NCI-H2196 (cell line): ENCODE measurements at regions not wholly inside any gene's neighbourhood (a gene's known extent, or its start where the extent isn't known, plus 50 kb on each side); places are given as distances from the start of the nearest gene placed in this dataset.
A peak's percentile ranks its signal among the peaks of the same experiment; 100 is the strongest.

Source experiments
- DNase-seq: peaks from one replicate; lab custom pipeline; 2025; ENCODE audit not compliant: unreplicated experiment; lab: John Stamatoyannopoulos, UW

DNA sequence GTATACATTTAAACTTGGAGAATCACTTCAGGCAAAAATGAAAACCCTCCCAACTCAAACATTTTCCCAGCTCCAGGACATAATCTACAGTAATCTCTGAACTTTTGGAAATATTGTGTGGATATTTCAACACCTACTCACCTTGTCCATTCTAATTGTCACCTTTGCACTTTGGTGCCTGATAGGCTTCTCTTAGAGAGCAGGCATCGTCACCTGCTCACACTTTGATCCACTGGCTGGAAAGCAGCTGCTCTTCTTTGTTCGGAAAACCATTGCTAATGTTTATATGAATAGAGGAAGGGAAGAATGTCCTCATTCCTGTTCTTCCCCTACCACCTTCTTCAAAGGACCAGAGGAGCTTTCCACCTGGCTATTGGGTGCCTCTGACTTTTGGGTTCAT lies 411.2 kb downstream of the FGF9 start:
- DNase-seq = peak; percentile 25

DNA sequence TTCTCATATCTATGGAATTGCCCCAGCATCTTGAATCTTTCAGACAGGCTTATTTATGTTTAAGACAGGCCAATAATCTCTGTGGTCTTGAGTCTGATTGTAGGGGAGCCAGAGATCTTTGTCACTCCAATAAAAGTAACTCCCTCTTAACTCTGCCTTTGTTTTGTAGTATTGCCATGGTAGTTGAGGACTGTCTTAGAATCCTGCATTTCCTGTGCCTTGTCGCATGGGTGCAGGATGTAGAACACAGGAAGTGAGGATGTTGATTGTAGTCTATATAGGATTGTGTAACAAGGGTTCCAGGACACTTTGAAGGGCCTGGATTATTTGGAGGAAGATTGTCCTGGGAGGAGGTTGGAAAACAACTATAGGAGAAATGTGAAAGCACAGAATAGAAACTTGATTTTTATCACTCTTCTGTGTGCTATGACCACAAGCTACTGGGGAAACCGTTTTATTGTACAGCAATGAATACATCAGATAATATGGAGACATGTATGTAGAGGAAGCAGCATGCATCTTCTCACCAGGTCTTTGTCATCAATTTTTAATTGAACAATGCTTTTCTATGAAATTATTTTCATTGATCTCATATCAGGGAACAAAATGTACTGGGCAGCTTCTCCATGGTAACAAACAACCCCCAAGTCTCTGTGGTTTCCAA lies 411.7 kb downstream of the FGF9 start:
- no peak for DNase-seq

DNA sequence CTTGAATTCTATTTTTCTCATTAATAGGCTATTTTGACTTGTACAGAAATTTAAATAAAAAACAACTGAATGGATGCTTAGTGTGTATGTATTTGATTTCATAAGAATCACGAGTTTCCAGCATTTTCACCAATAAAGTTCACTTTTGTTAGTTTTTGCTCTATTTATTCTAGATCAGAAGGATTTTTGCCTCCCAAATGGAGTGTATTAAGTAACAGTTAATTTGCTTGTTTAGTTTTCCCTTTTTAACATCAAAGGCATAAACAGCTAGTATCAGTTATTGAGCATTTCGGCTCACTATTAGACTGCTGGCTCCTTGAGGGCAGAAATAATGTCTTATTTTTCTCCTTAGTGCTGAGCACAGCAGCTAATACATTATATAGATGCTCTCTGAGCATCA lies 414.1 kb downstream of the FGF9 start:
- DNase-seq = no peak

DNA sequence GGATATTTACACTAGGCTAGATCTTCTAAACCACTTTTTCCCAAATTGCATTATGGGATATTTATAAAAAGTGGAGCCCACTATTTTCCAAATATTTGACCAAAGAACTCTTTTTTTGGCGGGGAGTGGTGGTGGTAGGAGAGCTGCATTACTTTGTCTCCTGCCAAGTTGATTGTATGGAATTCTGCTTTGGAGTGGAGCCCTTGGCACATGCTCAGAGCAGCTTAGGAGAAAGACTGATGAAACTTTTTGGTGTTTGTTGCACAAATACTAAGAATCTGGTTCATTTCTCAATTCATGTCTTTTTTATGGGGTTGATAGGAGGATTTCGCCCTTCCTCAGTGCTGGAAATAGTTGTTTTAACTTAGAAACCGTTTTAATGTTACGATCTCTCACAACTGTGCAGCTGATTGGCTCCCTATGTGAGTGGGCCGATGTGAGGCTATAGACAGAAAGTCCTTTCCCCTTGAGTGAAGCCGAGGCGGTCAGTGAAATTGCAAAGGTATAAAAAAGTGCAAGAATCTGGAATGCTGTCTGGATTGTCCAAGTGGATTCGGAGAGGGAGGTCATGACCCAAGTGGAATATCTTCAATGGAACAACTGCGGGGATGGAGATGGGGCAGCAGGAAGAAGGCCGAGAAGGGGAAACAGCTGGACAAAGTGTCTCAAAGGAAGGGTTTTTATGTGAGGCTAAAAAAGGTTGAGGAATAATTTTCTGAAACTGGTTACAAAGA lies 415.9 kb downstream of the FGF9 start:
- DNase-seq = no peak

DNA sequence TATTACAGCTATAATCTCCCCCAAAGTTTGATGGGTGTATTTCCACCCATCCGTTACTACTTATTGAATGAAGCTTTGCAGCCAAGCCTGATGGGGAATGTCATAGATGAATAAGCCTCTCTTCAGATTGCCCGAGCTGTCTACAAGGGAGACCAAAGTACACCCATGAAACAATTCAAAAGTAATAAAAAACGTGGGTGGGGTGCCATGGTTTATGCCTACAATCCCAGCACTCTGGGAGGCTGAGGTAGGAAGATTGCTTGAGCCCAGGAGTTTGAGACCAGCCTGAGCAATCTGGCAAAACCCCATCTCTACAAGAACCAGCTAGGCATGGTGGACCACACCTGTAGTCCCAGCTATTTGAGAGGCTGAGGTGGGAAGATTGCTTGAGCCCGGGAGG lies 419.2 kb downstream of the FGF9 start:
- DNase-seq = no peak

DNA sequence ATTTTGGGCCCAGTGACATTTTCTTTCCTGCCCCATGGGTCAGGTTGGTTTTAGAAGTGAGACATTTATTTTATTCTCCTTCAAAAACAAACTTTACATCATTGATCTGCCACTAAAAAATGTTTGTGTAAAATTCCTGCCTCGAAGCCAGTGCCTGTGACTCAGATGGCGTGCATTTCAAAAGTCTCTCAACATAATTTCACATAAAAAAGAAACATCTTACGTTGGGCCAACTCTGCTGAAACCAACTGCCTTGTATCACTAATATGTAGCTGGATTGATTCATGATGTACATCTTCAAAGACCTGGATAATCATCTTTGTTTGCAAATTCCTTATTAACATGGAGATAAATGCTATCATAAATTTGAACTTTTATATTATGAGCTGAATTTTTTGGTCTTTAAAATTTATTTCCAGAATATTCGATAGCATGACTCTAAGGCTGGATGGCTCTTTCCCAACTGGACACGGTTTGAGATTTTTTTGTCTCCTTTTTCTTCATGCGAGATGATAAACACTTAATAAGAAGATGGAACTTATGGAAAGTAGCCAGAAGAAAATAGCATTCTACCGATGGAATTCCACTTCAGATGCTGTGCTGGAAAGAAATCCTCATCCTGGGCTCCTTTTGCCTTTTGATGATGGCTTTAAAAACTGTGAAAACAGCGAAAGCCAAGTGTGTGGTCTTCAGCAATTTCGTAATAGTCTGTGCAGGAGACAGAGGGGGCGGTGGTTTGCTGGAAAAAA lies 420.5 kb downstream of the FGF9 start:
- DNase-seq = no peak

DNA sequence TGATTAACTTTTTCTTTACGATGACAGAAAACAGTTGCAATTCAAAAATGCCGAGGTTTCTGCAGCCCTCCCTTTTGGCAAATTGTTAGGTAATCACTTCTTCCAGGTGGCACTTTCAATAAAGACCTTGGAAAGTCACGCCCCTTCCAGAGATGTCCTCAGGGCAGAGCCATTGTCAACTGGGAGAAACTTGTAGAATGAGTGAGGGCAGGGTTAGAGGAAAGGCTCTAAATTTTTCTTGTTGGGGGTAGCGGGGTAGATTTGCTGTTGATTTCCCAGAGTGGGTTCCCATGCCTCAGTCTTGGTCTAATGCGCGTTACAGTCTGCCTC lies 421.1 kb downstream of the FGF9 start:
- DNase-seq = no peak

DNA sequence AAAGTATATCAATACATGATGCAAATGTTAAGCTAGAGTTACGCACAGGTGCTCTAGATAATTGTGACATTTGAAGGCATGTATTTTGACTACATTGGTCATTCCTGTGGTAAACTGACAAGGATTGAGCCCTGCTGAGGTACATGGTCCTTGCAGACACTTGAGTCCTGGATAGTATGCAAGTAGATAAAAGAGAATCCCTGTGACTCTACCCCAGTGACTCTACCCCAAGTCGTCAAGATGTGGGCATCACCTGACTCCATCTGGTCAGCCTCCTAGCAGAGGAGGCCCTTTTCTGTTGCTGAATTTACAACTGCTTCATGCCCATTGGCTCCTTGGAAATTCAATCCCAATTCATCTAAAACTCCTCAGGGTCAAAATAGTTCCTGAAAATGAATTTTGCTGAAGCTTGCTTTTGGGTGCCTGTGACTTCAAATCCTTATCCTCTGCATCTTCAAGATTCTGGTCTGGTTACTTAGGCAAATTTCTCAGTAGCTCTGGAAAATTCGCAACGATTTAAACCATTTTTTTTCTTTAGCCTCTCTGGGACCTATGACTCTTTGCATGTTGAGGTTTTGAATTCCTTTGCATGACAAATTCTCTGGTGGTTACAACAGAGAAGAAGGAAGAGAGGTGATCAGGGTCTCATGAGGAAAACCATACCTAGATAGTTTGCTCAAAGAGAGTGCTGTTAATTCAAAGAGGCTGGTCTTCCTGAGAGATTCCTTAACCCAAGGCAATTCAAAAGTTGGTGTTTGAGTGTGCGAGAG lies 422.1 kb downstream of the FGF9 start:
- no peak for DNase-seq

DNA sequence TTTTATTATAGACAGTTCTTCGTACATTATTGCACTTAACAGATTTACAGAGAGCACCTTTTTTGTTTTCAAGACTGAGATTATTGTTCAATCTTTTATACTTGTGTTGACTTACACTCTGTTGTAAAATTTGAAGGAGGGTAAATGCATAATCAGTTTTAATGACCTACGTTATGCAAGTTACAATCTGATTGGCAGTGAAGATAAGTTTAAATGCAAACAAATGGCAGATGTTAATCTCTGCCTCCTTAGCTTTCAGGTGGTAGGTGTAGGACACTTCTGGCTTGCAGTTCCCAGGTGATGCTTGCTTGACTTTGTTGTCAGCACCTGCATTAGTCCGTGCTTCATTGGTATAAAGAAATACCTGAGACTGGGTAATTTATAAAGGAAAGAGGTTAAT lies 424.9 kb downstream of the FGF9 start:
- no peak for DNase-seq

DNA sequence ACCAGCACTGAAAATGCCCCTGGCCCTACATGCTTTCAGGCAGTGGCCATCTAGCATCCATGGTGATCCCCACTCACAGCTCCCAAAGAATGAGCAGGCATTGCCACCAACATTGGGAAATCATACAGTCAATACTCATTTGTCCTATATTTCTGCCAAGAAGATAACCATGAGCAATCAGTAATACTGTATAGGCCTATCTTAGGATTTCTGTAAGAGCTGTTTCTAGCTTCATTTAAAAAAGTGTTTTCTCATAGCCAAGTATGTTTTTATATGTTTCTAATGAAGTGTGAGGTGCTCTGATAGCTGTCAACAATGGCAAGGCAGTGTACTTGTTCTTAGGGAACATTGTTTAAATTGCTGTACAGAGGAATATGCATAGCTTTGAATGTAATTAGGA lies 428.7 kb downstream of the FGF9 start:
- DNase-seq = no peak

DNA sequence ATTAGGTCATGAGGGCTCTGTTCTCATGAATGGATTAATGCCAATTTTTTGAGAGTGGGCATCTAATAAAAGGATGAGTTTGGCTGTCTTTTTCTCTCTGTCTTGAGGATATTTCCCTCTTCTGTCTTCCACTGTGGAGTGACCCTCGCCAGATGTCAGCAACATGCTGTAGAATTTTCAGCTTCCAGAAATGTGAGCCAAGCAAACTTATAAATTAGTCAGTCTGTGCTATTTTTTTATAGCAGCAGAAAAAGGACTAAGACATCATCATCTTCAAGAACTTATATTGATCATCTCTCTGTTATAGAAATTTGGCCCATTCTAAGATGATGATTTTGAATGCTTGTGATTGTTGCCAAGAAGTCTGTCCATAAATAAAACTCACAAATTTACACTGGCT lies 431.4 kb downstream of the FGF9 start:
- no peak for DNase-seq

DNA sequence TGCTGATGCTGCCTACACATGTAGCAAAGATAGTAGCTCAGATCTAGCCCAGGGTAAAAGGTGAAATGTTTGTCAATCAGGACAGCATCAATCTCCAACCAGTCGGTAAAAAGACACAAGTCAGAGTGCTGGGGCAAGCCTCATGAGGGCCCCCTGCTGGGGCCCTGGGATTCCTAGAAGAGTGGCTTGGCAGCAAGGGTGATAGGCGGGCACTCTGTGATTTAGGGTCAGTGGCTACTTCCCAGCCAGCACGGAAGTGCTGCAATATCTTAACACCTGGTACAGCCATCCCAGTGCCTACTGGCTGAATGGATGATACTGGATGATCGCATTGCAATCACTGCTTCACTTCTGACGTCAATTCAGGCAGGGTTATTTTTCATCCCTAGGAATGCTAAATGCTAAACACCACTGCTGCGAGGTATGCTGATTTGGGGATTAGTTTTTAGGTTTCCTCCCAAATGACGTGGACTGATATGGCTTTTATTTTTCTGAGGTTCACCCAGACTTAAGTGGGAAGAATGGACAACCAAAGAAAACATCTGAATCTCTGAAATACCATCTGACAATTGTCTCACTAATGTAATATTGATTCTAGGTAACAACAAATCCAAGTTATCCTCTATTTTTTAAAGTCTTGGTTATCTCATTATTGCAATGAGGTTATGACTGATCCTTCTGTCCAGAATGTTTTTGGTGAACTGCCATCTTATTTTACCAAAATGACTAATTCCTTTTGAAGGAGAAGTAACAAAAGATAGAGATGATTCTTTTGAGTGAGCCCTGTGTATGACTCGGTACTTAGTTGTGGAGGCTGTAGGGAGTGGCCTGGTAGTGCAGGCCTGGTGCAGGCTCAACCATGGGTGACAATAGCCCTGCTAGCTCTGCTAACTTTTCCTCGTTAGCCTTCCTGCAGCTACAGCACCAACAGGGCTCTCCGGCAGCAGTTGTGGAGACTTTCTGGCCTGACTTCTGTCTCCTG lies 432.5 kb downstream of the FGF9 start:
- no peak for DNase-seq

DNA sequence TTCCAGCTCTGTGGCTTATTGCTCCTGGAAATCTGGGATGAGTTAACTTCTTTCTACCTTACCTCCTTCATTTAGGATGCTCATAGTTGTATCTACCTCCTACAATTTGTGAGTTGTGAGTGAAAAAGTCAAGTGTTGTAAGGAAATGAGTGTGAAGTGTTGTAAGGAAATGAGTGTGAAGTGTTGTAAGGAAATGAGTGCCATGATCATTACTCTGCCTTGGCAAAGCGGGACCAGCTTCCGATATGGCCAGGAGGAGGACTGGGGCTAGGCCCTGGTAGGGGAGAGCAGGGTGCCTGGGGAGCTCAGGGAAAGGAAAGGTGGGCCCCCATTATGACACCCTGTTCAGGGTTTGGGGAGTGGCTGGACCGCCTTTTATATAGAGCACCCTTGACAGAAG lies 435.2 kb downstream of the FGF9 start:
- no peak for DNase-seq

DNA sequence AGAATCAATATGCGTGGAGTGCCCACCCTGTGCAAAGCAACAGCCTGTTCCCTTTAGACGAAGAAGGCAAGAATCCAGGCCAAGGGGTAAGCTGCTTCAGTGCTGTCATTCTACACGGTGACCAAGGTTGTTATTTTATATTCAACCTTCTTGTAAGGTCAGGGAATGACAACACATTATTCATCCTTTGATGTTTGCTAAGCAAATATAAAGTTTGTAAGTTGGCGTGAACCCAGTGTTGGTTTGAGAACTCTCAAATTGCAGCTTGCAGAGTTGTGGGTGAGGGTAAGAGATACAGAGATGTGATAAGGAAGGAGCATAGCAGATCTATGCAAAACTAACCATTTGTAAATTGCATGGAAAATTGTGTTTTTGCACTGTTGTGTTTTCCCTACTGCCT lies 436.7 kb downstream of the FGF9 start:
- DNase-seq = peak; percentile 5

DNA sequence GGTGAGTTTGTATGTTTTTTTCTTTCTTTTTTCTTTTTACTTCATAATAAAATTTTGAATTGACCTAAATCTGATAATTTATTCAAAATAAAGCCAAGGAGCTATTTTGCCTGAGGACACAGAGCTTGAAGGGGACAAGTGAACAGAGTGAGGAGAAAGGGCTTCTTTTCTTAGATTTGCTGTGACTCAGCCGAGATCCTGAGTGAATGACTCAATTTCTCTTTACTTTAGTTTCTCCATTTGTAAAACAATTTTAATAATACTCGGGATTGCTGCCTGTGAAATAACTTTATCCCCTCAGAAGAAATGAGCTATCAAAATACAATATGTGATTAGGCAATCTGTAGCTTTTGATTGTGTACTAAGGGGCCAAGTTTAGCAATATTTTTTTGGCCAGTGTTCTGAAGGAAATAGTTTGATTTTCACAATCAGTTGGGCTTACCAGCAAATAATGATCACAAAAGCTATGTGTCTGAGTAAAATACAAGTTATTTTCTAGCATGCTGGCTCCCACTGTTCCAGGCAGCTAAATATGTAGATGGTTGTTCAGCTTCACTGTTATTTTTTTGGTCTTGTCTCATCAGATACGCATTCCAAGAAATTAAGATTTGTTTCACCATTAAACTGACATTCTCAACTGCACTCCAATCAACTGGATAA lies 437.5 kb downstream of the FGF9 start:
- DNase-seq = no peak

DNA sequence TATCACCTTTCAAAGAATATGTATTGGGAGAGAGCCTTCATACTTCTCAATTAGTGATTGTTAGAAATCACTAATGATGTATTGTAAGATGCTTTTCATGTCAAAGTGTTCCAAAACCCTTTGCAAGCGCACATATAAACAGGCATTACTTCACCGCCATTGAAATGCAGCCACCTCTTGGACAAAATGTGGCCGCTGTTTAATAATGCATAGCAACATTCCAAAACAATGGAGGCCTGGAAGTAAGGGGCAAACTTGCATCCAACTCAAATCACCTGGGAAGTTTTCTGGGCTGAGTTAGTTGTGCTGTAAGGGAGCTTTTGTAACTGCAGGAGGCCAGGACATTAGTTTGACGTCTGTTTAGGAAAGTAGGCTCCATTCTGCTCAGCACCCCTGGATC lies 438.1 kb downstream of the FGF9 start:
- no peak for DNase-seq

DNA sequence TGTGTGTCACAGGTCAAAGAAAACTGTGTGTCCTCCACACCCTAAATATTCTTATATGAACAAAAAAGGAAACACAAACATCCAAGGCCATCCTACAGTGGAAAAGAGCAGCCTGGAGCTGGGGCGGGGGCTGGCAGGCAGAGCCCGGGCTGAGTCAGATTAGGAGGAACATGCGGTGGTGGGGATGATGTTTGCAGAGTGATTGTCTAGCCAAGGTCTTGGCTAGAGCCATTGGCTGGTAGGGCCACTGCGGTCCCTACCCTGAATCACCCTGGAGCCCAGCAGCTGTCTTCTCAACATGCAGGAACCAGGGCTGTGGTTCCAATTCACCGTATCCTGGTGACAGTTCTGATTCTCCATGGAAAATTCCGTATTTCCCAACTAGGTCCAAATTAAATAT lies 439.5 kb downstream of the FGF9 start:
- DNase-seq = no peak

DNA sequence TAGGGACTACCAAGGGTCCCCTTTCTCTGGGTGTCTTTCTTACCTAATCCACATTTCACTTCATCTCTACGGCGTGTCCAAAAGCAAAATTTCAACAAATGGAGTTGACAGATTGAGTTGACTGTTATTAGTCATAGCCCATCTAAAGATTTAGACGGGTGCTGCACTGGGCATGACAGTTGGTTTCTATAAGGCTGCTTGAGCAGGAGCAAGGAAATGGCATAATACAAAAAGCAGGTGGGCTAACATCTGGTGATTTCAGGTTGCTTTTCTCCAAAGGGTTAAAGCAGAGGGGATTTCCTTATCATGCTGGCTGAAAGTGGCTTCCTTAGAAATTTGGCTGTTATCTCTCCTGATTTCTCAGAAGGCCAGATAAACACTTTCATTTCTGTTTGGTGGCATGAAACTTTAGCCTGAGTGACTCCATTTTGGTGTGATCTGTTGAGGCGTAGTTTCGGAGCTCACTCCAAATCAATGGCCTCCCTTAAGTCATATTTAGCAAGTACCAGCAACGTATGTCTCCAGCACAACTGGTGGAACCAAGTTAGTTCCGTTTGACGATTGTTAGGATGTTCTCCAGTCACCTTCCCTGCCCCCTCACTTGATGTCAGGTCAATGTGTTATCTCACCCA lies 440.4 kb downstream of the FGF9 start:
- no peak for DNase-seq

DNA sequence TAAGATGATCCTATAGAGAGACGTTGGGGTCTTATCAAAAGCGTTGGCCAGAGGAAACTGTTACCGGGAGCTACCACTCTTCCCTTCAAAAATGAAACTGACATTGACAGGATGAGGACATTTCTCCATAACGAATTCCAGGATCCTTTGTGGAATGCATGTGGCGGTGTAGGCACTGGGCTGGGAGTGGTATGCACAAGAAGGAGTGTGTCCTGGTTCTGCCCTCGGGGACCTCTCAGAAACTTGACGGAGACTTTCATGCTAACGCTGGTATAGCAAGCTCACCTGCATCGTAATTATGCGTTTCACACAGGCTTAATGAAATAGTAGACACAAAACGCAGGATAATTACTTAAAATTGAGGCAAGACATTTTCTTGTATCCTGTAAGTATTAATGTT lies 441.1 kb downstream of the FGF9 start:
- DNase-seq = no peak
